ENCODE measurements at regions not wholly inside any gene's neighbourhood (a gene's known extent, or its start where the extent isn't known, plus 50 kb on each side); places are given as distances from the start of the nearest gene placed in this dataset.
A peak's percentile ranks its signal among the peaks of the same experiment; 100 is the strongest.

DNA sequence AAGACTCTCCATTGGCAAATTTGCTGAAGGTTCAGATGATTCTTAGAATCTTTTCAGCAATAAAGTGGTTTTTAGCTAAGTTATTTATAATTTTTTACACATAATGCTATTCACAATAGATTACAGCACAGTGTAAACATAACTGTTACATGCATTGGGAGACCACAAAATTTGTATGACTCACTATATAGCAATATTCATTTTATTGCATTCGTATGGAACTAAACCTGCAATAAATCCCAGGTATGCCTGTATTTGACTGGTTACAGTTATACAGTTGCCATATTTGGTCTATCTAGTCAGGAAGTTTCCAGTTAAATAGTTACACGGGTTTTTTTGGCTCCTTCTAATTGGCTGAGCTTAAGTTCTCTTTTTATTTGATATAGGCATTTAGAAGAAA is 220.8 kb downstream of the MRPS30 start:
- H3K4me3 ChIP-seq (ENCODE audit: control insufficient read depth, low read depth, low read length), result no peak overlapping the region
- TF ChIP-seq, protein P1, sequence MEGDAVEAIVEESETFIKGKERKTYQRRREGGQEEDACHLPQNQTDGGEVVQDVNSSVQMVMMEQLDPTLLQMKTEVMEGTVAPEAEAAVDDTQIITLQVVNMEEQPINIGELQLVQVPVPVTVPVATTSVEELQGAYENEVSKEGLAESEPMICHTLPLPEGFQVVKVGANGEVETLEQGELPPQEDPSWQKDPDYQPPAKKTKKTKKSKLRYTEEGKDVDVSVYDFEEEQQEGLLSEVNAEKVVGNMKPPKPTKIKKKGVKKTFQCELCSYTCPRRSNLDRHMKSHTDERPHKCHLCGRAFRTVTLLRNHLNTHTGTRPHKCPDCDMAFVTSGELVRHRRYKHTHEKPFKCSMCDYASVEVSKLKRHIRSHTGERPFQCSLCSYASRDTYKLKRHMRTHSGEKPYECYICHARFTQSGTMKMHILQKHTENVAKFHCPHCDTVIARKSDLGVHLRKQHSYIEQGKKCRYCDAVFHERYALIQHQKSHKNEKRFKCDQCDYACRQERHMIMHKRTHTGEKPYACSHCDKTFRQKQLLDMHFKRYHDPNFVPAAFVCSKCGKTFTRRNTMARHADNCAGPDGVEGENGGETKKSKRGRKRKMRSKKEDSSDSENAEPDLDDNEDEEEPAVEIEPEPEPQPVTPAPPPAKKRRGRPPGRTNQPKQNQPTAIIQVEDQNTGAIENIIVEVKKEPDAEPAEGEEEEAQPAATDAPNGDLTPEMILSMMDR (conservative IDR thresholded peaks at IDR 0.05; ENCODE audit: control insufficient read depth, insufficient read depth, low read depth, low read length), result no peak
- no peak for DNase-seq (ENCODE audit: low read depth)

DNA sequence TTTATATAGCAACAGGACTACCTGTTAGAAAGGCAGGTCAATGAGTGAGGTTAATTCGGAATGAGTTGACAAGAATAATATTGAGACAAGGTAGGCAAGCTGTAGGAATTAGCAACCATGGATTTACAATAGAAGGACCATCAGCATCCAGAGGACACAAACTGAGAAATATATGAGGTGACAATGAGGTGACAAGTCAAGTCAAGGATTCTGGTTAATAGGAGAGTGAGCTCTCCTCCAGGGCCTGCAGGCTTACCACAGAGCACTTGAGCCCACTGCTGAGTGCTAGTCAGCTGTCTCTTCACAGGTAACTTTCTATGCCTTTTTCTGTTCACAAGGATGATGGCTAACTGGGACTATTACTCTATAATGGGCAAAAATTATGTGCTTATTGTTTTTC is 227.2 kb downstream of the MRPS30 start:
- DNase-seq (ENCODE audit: low read depth), result no peak
- no peak overlapping the region for H3K4me3 ChIP-seq (ENCODE audit: control insufficient read depth, low read depth, low read length)
- TF ChIP-seq, protein P1 (conservative IDR thresholded peaks at IDR 0.05; ENCODE audit: control insufficient read depth, insufficient read depth, low read depth, low read length), result no peak

DNA sequence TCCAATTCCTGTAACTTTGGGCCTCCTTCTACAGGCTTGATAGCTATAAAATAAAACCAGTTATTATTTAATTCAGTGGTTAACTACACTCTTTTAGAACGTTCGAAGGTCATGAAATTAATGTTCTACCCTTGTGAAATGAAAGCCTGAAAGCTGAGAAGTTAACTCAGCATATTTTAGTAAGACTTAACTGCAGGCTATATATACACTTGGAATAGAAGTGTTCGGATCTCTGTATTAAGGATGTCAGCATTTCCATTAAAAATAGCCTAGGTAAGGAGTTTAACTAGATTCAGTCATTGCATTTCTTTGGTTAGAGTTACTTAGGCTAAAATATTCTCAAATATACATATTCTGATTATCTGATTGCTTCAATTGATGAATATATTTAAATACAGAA is 229.2 kb downstream of the MRPS30 start:
- H3K4me3 ChIP-seq (ENCODE audit: control insufficient read depth, low read depth, low read length), result no peak overlapping the region
- TF ChIP-seq, protein P1 (conservative IDR thresholded peaks at IDR 0.05; ENCODE audit: control insufficient read depth, insufficient read depth, low read depth, low read length), result no peak
- DNase-seq (ENCODE audit: low read depth), result no peak

DNA sequence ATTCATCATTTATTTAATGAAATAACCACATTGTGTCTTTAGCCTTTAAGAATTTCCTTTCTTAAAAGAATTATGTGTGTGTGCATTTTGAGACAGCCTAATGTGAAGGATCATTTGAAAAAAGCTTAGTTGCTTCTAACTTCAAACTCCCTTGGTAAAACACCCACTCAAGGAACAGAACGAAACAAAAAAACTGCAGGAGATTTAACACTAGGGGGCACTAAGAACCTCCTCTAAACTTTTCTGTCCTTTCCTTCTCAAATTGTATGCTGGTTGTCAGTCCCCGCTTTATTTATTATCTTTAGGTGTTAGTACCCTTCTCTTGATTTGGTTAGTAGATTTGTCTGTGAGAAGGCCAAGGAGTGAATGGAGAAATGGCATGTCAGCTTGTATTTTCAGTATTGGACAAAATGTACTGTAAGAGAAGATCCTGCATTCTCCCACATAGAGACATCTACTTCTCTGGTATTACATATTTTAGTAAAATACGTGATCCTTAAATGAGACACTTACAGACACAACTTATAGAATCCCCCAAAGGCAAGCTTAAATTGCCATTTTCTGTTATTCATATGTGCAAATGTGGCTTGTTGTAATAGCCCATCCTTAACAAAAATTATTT is 229.7 kb downstream of the MRPS30 start:
- TF ChIP-seq, protein P1 (conservative IDR thresholded peaks at IDR 0.05; ENCODE audit: control insufficient read depth, insufficient read depth, low read depth, low read length), result peak; percentile 59
- DNase-seq (ENCODE audit: low read depth), result peak; percentile 36
- H3K4me3 ChIP-seq (ENCODE audit: control insufficient read depth, low read depth, low read length), result no peak overlapping the region

DNA sequence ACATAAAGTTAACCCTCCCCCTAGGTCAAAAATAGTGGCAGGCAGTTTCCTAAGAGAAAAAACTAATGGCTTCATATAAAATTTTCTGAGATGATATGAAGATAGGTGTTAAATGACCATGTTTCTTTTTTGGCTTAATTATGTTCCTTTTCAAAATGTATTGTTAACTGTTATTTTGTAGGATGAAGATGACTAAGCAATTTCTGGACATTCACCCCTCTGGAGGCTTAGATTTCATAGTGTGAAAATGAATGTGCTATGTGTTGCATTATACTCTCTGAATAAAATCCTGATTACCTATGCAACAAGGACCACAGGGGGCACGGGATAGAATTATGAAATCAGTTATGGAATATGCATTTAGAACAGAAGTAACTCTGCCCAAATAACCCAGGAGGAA is 233.5 kb downstream of the MRPS30 start:
- TF ChIP-seq, protein P1 (conservative IDR thresholded peaks at IDR 0.05; ENCODE audit: control insufficient read depth, insufficient read depth, low read depth, low read length), result no peak
- no peak for DNase-seq (ENCODE audit: low read depth)
- H3K4me3 ChIP-seq (ENCODE audit: control insufficient read depth, low read depth, low read length), result no peak overlapping the region

DNA sequence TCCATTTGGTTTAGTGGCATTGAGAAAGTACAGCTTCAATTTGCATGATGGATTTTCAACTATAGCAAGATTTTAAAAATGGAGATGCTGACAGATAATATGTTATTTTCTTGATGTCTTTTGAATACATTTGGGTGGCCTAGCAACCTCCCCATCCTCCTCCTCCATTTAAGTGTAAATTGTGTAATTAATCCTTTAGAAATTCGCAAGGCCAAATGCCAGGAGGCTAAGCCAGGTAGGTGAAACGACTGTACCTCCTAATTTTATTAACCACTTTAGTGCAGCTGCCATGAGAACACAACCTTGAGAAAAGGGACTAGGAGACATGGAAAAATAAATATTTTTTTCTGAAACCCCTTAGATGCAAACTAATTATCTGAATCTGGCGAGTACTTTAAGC is 248.8 kb downstream of the MRPS30 start:
- DNase-seq (ENCODE audit: low read depth), result no peak
- TF ChIP-seq, protein P1 (conservative IDR thresholded peaks at IDR 0.05; ENCODE audit: control insufficient read depth, insufficient read depth, low read depth, low read length), result no peak

DNA sequence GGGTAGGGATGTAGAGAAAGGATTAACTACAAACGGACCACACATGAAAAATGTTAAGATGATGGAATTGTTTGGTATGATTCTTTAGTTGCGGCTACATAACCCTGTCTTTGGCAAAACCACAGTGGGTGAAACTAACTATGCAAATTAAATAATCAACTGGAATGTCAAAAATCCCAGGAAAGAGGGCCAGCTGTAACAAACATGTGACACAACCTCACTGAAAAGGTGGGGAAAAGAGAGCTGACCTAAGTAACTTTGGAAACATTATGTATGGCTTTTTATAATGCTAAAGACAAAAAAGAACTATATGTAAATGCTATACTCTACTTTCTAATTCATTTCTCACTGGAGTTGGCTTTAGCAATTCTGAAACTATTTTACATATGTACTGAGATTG is 252.0 kb downstream of the MRPS30 start:
- DNase-seq (ENCODE audit: low read depth), result no peak
- no peak overlapping the region for H3K4me3 ChIP-seq (ENCODE audit: control insufficient read depth, low read depth, low read length)
- TF ChIP-seq, protein P1 (conservative IDR thresholded peaks at IDR 0.05; ENCODE audit: control insufficient read depth, insufficient read depth, low read depth, low read length), result no peak

More for the DNA sequence above, 248.8 kb downstream of the MRPS30 start:
- no peak overlapping the region for H3K4me3 ChIP-seq (ENCODE audit: control insufficient read depth, low read depth, low read length)
